Panc1 (cell line): ENCODE measurements at regions not wholly inside any gene's neighbourhood (a gene's known extent, or its start where the extent isn't known, plus 50 kb on each side); places are given as distances from the start of the nearest gene placed in this dataset.

Experiments
- POLR2AphosphoS5 ChIP-seq: IDR thresholded peaks from 2 replicates; pipeline ENCODE4 v1.6.1; 2012; ENCODE audit warnings: mild to moderate bottlenecking, low read depth, low read length, moderate library complexity
- TF ChIP-seq, protein P1 (sequence below): fragments of 450-650 bp; IDR thresholded peaks from 2 replicates; pipeline ENCODE4 v1.5.1; 2017; ENCODE audit warnings: mild to moderate bottlenecking
- TF ChIP-seq, protein P2 (sequence below), 2 experiments: IDR thresholded peaks; 2 replicates each; pipeline ENCODE4 v1.6.1; 2011 to 2012; ENCODE audit warnings: low read depth in 2 of 2, control low read depth in 1 of 2, low read length in 1 of 2, mild to moderate bottlenecking in 1 of 2, moderate library complexity in 1 of 2; ENCODE audit not compliant: insufficient read depth in 1 of 2

DNA sequence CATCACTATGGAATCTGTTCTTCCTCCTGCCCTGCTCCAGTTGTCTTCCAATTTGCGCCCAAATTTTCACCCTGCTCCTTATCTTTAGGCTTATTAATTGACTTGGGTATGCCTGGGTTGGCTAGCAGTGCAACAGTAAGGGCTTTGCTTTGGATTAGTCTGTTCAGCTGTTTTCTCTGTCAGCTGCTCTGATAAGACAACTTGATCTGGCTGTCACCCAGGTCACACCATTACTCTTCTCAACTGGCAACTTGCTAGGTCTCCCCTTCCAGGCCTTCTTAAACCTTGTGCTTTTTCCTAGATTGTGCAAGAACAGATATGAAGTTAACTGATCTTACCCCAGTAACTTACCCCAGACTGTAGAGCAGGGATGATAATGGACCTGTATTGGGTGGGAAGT is 357.8 kb upstream of the LARGE1 start:
- TF ChIP-seq, protein P1, sequence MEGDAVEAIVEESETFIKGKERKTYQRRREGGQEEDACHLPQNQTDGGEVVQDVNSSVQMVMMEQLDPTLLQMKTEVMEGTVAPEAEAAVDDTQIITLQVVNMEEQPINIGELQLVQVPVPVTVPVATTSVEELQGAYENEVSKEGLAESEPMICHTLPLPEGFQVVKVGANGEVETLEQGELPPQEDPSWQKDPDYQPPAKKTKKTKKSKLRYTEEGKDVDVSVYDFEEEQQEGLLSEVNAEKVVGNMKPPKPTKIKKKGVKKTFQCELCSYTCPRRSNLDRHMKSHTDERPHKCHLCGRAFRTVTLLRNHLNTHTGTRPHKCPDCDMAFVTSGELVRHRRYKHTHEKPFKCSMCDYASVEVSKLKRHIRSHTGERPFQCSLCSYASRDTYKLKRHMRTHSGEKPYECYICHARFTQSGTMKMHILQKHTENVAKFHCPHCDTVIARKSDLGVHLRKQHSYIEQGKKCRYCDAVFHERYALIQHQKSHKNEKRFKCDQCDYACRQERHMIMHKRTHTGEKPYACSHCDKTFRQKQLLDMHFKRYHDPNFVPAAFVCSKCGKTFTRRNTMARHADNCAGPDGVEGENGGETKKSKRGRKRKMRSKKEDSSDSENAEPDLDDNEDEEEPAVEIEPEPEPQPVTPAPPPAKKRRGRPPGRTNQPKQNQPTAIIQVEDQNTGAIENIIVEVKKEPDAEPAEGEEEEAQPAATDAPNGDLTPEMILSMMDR, result no peak
- TF ChIP-seq, protein P2, sequence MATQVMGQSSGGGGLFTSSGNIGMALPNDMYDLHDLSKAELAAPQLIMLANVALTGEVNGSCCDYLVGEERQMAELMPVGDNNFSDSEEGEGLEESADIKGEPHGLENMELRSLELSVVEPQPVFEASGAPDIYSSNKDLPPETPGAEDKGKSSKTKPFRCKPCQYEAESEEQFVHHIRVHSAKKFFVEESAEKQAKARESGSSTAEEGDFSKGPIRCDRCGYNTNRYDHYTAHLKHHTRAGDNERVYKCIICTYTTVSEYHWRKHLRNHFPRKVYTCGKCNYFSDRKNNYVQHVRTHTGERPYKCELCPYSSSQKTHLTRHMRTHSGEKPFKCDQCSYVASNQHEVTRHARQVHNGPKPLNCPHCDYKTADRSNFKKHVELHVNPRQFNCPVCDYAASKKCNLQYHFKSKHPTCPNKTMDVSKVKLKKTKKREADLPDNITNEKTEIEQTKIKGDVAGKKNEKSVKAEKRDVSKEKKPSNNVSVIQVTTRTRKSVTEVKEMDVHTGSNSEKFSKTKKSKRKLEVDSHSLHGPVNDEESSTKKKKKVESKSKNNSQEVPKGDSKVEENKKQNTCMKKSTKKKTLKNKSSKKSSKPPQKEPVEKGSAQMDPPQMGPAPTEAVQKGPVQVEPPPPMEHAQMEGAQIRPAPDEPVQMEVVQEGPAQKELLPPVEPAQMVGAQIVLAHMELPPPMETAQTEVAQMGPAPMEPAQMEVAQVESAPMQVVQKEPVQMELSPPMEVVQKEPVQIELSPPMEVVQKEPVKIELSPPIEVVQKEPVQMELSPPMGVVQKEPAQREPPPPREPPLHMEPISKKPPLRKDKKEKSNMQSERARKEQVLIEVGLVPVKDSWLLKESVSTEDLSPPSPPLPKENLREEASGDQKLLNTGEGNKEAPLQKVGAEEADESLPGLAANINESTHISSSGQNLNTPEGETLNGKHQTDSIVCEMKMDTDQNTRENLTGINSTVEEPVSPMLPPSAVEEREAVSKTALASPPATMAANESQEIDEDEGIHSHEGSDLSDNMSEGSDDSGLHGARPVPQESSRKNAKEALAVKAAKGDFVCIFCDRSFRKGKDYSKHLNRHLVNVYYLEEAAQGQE (IDR thresholded peaks at IDR 0.05; ENCODE audit: insufficient read depth in 1 of 2, low read depth in 2 of 2, low read length in 1 of 2), result no peak
- no peak for TF ChIP-seq POLR2AphosphoS5
